ENCODE measurements at regions not wholly inside any gene's neighbourhood (a gene's known extent, or its start where the extent isn't known, plus 50 kb on each side); places are given as distances from the start of the nearest gene placed in this dataset.

DNA sequence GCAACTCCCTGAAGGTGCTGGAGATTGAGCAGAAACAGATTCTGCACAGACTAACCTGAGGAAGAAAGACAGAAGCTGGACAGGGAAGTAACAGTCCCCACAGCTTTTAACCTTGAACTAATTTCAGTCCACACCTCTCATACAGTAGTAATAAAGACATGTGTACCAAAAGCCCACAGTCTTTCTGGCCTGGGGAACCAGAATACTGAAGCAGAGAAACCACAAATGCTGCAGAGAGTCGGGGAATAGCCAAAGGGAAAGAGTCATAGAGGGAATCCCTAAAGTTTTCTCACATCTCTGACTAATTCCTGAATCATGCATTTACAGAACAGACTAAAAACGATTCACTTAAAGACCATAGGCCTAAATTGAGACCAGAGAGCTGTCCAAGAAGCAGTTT is 503.4 kb upstream of the NECTIN3 start:
- TF ChIP-seq EZH2phosphoT487 (IDR thresholded peaks at IDR 0.05; ENCODE audit: borderline replicate concordance, low read depth, low read length) = no peak
- TF ChIP-seq, protein P1, sequence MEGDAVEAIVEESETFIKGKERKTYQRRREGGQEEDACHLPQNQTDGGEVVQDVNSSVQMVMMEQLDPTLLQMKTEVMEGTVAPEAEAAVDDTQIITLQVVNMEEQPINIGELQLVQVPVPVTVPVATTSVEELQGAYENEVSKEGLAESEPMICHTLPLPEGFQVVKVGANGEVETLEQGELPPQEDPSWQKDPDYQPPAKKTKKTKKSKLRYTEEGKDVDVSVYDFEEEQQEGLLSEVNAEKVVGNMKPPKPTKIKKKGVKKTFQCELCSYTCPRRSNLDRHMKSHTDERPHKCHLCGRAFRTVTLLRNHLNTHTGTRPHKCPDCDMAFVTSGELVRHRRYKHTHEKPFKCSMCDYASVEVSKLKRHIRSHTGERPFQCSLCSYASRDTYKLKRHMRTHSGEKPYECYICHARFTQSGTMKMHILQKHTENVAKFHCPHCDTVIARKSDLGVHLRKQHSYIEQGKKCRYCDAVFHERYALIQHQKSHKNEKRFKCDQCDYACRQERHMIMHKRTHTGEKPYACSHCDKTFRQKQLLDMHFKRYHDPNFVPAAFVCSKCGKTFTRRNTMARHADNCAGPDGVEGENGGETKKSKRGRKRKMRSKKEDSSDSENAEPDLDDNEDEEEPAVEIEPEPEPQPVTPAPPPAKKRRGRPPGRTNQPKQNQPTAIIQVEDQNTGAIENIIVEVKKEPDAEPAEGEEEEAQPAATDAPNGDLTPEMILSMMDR (conservative IDR thresholded peaks at IDR 0.05; ENCODE audit: low read length) = no peak
- BruUV-seq (replicated peaks) = no TSS peak

DNA sequence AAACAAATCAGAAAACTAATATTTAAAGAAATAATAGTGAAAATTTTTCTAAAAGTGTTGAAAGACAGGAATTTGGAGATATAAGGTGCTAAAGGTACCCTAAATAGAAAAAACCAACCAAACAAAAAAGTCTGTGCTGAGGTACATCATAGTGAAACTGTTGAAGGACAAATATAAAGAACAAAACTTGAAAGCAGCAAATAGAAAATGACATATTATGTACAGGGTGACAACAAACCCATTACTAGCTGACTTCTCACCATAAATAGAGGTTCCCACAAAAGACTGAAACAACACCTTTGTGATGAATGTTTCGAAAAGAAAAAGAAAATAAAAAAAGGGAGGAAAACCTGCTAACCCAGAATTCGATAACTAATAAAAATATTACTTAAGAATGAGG is 502.5 kb upstream of the NECTIN3 start:
- no peak overlapping the region for H2AFZ ChIP-seq (ENCODE audit: low read length)
- POLR2A ChIA-PET = interaction anchor here (1.3 kb wide), 1 partner anchor 16 kb away, joined by 3 read pairs; no protein-coding TSS in a partner anchor

More for the DNA sequence above, 503.4 kb upstream of the NECTIN3 start:
- no peak overlapping the region for H3K4me2 ChIP-seq (ENCODE audit: low read length)
- no peaks in the 10 kb centered on the region for H4K20me1 ChIP-seq (ENCODE audit: insufficient read depth, low read length)
- H3K4me3 ChIP-seq (ENCODE audit: low read depth, low read length, poor library complexity, severe bottlenecking) = no peak overlapping the region
- CTCF ChIA-PET (ENCODE audit: unreplicated experiment) = no interaction called here
- no peaks in the 10 kb centered on the region for H3K9me3 ChIP-seq (ENCODE audit: low read length)
- intact Hi-C loops (cut with micrococcal nuclease; ENCODE audit: unreplicated experiment) = no loop called here
- DNase-seq (ENCODE audit: low spot score) = no peak
- no peaks in the 10 kb centered on the region for H3K36me3 ChIP-seq (ENCODE audit: insufficient read depth, low read length)
- H2AFZ ChIP-seq (ENCODE audit: low read length) = no peak overlapping the region
- no peaks in the 10 kb centered on the region for H3K9me2 ChIP-seq (ENCODE audit: insufficient read depth, low read length)
- H3K4me1 ChIP-seq (ENCODE audit: insufficient read depth, low read length, poor library complexity, severe bottlenecking) = no peaks in the 10 kb centered on the region
- H3K27ac ChIP-seq (ENCODE audit: low read depth, low read length, poor library complexity, severe bottlenecking) = no peak overlapping the region
- POLR2A ChIA-PET = interaction anchor here (1.3 kb wide), 1 partner anchor 17 kb away, joined by 3 read pairs; no protein-coding TSS in a partner anchor
- no peaks in the 10 kb centered on the region for H3K79me2 ChIP-seq (ENCODE audit: insufficient read depth, low read depth, low read length)

DNA sequence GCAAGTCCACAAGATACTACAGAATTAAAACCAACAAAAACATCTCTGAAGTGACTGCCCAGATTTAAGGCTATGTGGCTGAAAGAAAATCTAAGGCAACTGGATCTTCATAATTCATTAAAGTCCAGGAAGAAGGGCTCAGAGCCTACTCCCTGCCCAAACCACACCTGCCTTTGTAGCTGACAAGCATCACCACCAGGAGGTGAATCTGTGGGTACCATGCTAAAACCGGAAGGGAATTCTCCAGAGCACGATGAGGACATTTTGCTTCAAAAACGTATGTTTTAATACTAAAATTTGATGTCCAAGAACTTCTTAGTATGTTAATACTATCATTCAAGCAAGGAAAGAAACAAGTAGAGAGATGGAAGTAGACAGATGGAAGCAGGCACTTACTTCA is 495.9 kb upstream of the NECTIN3 start:
- TF ChIP-seq, protein P1 (conservative IDR thresholded peaks at IDR 0.05; ENCODE audit: low read length) = no peak
- no peak for TF ChIP-seq EZH2phosphoT487 (IDR thresholded peaks at IDR 0.05; ENCODE audit: borderline replicate concordance, low read depth, low read length)
- Histone ChIP-seq H3K9me3 (ENCODE audit: low read length) (no peaks in the 10 kb centered on the region), H2AFZ (ENCODE audit: low read length) (no peak overlapping the region), H3K4me1 (ENCODE audit: insufficient read depth, low read length, poor library complexity, severe bottlenecking) (no peaks in the 10 kb centered on the region), H3K79me2 (ENCODE audit: insufficient read depth, low read depth, low read length) (no peaks in the 10 kb centered on the region), H3K4me3 (ENCODE audit: low read depth, low read length, poor library complexity, severe bottlenecking) (no peak overlapping the region), H3K27ac (ENCODE audit: low read depth, low read length, poor library complexity, severe bottlenecking) (no peak overlapping the region), H3K9me2 (ENCODE audit: insufficient read depth, low read length) (no peaks in the 10 kb centered on the region), H4K20me1 (ENCODE audit: insufficient read depth, low read length) (no peaks in the 10 kb centered on the region), H3K4me2 (ENCODE audit: low read length) (no peak overlapping the region), H3K36me3 (ENCODE audit: insufficient read depth, low read length) (no peaks in the 10 kb centered on the region)
- BruUV-seq (replicated peaks) = no TSS peak
- CTCF ChIA-PET (ENCODE audit: unreplicated experiment) = no interaction called here
- no peak for DNase-seq (ENCODE audit: low spot score)
- intact Hi-C loops (cut with micrococcal nuclease; ENCODE audit: unreplicated experiment) = no loop called here
- POLR2A ChIA-PET = no interaction called here

More for the DNA sequence above, 502.5 kb upstream of the NECTIN3 start:
- Histone ChIP-seq H3K4me1 (ENCODE audit: insufficient read depth, low read length, poor library complexity, severe bottlenecking) (no peaks in the 10 kb centered on the region), H3K27ac (ENCODE audit: low read depth, low read length, poor library complexity, severe bottlenecking) (no peak overlapping the region), H3K4me2 (ENCODE audit: low read length) (no peak overlapping the region), H3K9me2 (ENCODE audit: insufficient read depth, low read length) (no peaks in the 10 kb centered on the region), H3K79me2 (ENCODE audit: insufficient read depth, low read depth, low read length) (no peaks in the 10 kb centered on the region), H4K20me1 (ENCODE audit: insufficient read depth, low read length) (no peaks in the 10 kb centered on the region), H3K9me3 (ENCODE audit: low read length) (no peaks in the 10 kb centered on the region), H3K4me3 (ENCODE audit: low read depth, low read length, poor library complexity, severe bottlenecking) (no peak overlapping the region), H3K36me3 (ENCODE audit: insufficient read depth, low read length) (no peaks in the 10 kb centered on the region)
- no peak for TF ChIP-seq EZH2phosphoT487 (IDR thresholded peaks at IDR 0.05; ENCODE audit: borderline replicate concordance, low read depth, low read length)
- TF ChIP-seq, protein P1 (conservative IDR thresholded peaks at IDR 0.05; ENCODE audit: low read length) = no peak
- no TSS peak for BruUV-seq (replicated peaks)
- intact Hi-C loops (cut with micrococcal nuclease; ENCODE audit: unreplicated experiment) = no loop called here
- CTCF ChIA-PET (ENCODE audit: unreplicated experiment) = no interaction called here
- no peak for DNase-seq (ENCODE audit: low spot score)
